ENCODE measurements at regions not wholly inside any gene's neighbourhood (a gene's known extent, or its start where the extent isn't known, plus 50 kb on each side); places are given as distances from the start of the nearest gene placed in this dataset.
A peak's percentile ranks its signal among the peaks of the same experiment; 100 is the strongest.

- peak; percentile 89 for DNase-seq (ENCODE audit: low spot score)
These were observed 422.5 kb downstream of the LPIN1 start for GRCh38 chr2:12168791-12169388.

DNA sequence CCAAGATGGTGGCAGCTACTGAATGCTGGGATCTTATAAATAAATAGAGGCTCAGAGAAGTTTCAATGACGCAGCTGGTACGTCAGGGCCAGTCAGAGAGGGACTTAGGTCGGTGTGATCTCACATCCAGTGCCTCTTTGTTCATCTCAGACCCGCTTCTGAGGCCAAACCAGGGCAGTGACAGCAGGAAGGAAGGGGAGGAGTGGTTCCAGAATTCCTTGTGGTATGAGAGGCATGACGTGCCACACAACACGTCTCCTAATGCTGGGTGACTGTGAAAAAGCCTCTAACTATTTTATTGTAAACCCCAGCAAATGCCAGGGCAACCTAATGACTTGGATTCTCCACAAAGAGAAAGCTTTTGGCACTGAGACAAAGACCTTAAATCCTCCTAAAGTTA, 423.3 kb downstream of the LPIN1 start:
- peak; percentile 91 for DNase-seq (ENCODE audit: low spot score)

GRCh38 chr2:12170121-12170520, 423.7 kb downstream of the LPIN1 start:
- peak; percentile 20 for DNase-seq (ENCODE audit: low spot score)

GRCh38 chr2:12173271-12173942, 427.0 kb downstream of the LPIN1 start:
- no peak for DNase-seq (ENCODE audit: low spot score)

GRCh38 chr2:12173943-12174340, 427.5 kb downstream of the LPIN1 start:
- no peak for DNase-seq (ENCODE audit: low spot score)

DNA sequence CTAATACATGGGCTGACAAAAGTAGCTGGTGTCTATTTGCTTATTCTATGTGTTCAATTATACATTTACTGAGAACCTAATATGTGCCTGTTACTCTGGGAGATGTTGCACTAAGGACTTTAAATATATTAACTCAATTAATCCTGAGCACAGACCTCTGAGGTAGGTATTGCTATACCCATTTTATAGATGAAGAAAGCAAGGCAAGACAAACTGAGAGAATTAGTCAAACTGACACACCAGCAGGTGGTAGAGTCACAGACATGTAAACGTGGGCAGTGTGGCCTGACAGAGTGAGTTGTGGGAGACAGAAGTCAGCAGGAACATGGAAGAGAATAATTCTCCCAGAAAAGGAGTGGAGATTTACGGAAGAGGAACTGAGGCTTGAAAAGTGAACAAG, 428.9 kb downstream of the LPIN1 start:
- DNase-seq (ENCODE audit: low spot score): no peak

DNA sequence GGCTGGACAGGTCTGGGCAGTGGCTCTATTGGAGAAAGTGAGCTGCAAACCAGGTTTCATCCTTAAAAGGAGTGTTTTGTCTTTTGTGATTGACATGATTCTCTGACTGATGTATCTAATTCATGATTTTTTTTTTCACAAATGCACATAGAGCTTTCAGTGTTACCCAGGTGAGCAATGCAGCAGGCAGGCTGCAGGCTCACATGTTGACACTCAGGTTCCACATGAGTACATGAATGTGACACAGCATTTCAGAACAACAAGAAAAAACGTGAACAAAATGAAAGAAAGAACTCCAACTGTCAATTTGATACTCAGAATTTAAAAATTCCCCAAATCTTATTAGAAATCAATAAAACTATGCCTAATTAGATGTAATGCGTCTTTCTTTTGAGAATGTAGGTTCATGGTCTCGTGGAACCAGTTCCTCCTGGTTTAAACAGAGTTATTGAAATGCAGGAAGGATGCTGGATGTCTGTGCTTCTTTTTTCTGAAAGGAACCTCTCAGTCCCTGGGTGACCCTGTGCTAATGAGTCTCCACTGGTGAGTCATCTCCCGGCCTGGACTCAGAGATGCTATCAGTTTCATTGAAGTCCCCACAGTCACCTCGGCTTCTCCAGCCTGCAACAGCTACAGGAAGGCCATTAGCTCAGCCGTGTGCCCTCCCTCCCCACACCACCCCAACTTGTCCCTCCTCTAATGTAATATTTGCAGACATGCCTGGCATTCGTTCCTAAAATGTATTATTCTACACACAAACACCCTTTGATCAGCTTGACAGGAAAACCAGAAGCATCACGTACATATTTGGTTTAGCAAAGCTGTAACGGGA, 430.4 kb downstream of the LPIN1 start:
- DNase-seq (ENCODE audit: low spot score): peak; percentile 94

DNA sequence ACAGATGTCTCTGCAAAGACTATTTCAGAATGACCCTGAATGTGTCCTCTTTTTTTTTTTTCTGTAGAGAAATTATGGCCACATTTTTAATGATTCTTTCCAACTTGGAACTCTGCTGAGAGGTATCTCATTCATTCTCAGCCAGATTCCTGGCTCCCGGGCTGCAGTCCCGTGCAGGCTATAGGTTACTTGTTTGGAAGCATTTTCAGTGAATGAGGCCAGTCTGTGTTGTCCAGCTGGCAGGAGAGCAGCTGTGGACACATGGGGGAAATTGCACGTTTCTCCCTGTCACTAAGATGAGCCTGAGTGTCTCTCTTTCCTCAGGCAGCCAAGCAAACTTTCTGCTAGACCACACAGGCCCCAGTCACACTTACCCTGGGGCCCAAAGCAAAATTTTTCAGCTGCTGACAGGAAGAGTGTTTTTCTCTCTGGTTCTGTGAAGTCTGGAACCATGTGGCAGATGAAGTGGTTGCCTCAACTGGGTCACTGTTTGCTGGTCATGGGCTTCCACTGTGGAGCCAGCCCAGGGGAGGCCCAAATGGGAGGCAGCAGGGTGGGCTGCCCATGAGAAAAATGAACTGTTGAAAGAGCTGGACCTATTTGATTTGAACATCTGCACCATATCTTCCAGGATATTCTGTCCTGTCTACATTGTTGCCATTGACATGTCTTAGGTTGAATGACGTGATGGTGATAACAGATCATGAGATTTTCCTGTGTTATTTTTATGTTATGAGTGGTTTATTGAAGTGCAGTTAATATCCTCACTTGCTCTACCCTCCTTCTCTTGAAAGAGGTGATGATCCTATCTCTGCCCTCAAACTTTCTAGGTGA, 431.2 kb downstream of the LPIN1 start:
- DNase-seq (ENCODE audit: low spot score): no peak

DNA sequence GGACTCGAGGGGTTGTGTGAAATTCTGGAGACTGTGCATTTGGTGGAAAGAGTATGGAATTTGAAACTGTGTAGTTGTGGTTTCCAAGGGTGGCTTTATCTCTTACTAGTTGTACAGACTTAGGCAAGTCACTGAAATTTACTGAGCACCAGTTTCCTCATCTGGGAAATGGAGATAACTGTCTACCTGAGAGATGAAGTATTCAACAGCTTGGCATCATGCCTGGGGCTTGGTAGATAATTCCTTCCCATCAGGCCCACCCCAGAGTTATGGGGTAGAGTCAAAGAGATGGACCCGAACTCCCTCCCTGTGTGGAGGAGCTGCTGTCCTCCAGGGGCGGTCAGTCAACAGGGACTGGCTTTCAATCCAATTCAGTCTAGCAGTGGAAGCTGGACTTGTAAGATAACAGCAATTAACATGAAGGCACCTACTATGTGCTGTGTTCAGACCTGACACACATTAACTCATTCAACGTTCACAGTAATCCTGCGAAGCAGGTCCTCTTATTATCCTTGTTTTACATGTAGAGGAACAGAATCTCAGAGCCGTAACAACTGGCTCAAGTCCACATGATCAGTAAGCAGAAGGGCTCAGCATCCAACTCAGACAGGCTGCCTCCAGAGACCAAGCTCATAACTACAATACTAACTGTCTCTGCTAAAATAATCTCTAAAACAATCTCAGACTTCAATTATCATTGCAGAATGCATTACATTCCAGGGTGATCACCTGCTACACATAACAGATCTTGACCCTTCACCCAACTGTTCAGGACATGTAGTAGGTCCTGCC, 432.1 kb downstream of the LPIN1 start:
- DNase-seq (ENCODE audit: low spot score): no peak

- DNase-seq (ENCODE audit: low spot score): no peak
These were observed 433.6 kb downstream of the LPIN1 start for GRCh38 chr2:12180031-12180430.

DNA sequence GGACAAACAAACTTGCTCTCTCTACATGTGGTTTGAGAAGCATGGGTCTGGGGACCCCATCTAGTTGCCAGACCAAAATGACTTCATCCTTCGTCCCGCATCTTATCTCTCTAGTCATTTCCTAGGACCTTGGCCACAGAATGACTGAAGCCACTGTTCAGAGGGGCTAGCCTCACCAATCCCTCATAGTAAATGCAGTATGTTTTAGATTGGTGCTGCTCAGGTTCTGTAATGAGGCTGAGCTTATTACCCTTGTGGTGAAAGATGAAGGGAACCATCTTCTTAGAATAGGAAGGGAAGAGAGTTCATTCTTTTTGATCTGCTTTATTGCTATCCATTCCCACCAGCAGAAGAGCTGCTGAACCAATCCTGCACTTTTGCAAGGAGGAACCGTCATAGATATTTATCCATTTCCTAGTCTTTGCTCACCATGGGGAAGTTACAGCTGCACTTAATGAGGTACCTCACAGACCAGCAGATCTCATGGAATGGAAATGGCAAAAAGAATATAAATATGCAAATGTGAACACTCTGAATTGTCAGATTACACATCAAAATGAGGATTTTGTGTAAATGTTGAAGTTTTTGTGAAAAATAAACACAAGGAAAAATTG, 436.7 kb downstream of the LPIN1 start:
- DNase-seq (ENCODE audit: low spot score): no peak

DNA sequence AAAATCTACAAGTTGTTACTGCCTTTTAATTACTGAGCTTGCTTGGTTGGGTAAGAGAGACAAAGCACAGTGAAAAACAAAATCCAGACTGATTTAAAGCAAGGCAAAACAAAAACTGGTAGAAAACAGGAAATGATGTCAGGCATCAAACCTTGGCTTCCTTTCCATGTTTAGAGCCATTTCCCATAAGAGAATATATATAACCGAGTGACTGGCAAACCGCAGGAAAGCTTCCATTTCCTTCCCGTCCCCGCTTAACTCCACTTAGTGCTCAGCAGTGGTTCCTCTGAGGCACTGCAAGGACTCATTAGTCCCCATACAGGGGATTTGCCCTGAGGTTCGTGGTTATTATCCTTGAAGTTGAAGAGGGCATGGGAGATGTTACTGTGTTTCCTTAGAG, 446.3 kb downstream of the LPIN1 start:
- peak; percentile 92 for DNase-seq (ENCODE audit: low spot score)

DNA sequence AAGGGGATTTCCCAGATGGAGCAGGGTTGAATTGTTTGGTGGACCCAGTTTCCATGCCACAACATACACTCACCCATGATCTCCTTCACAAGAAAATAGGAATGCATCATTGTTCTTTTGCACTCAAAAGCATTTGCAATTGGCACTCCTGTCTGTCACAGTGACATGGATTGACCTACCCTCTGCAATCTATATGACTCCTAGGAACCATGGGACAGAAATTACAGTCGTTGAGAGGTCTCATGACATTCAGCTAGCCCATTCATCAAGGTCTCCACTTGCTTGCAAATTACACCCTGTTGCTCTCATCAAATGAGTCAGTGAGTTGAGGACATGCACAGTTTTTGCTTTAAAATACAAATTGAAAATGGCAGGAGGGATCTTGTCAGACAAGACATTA, 448.5 kb downstream of the LPIN1 start:
- no peak for DNase-seq (ENCODE audit: low spot score)

- DNase-seq (ENCODE audit: low spot score): no peak
These were observed 450.1 kb downstream of the LPIN1 start for GRCh38 chr2:12196495-12196894.

GRCh38 chr2:12197133-12197532, 450.7 kb downstream of the LPIN1 start:
- DNase-seq (ENCODE audit: low spot score): no peak

GRCh38 chr2:12199491-12200211, 453.2 kb downstream of the LPIN1 start:
- peak; percentile 10 for DNase-seq (ENCODE audit: low spot score)

- no peak for DNase-seq (ENCODE audit: low spot score)
These were observed 454.9 kb downstream of the LPIN1 start for GRCh38 chr2:12201369-12201768.

DNA sequence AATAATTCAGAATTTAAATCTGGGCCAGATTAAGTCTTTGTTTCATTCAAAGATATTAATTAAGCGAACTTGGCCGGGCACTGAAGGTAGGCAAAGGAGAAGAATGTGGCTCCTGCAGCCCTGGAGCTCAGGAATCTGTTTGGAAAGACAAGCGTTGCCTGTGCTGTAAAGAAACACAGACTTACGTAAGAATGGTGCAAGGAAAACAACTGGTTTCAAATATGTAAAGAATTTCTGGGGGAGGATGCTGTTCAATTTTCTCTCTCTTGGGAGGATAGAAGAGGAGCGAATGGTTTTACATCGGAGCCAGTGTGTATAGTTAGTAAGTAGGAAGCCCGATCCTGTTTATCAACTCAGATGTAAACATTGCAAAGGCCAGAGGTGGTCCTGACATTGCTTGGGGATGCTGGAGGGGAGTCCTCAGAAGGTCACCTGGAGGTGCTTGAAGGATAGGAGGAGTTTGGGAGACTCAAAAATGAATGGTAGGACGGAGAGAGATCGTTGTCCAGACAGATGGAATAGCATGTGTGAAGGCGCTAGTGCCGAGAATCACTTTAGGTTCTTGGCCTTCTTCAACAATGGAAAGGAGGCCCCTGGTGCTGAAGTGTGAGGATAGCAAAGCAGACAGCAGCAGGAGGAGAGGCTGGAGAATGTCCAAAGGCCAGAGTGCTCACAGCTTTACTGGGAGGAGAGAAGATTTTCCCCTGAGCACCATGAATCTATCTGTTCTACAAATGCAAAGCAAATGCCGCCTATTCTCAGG, 456.1 kb downstream of the LPIN1 start:
- DNase-seq (ENCODE audit: low spot score): no peak

DNA sequence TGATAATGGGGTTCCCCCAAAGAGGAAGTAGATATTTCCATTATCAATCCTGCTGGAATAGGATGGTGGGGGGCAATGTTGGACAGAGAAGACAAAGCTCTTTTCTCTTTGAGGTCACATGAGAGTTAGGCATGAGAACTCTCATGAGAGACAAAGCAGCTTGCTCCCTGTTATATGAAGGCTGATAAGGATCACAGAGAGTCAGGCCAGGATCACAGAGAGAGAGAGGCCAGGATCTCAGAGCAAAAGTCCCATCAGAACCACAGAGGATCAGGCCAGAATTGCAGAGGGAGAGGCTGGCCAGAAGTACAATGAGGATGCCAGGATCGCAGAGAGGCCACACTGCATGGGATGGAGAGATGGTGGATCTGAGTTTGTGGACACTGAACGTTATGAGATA, 457.1 kb downstream of the LPIN1 start:
- DNase-seq (ENCODE audit: low spot score): no peak

DNA sequence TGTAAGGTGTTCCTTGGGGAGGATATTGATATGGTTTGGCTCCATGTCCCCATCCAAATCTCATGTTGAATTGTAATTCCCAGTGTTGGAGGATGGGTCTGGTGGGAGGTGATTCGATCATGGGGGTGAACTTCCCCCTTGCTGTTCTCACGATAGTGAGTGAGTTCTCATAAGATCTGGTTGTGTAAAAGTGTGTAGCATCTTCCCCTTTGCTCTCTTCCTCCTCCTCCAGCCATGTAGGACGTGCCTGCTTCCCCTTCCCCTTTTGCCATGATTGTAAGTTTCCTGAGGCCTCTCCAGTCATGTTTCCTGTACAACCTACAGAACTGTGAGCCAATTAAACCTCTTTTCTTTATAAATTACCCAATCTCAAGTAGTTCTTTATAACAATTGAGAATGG, 458.7 kb downstream of the LPIN1 start:
- no peak for DNase-seq (ENCODE audit: low spot score)
